PFSK-1 (cell line): ENCODE measurements at regions not wholly inside any gene's neighbourhood (a gene's known extent, or its start where the extent isn't known, plus 50 kb on each side); places are given as distances from the start of the nearest gene placed in this dataset.

Source experiments
- FOXP2 ChIP-seq: optimal IDR thresholded peaks from 2 replicates; pipeline ENCODE3; 2011; ENCODE audit warnings: borderline replicate concordance, control low read depth, inconsistent platforms; ENCODE audit not compliant: insufficient read depth; ENCODE audit errors: extremely low read length, extremely low read depth
- POLR2AphosphoS5 ChIP-seq: IDR thresholded peaks from 2 replicates; pipeline ENCODE4 v1.6.1; 2012; ENCODE audit warnings: low read depth, mild to moderate bottlenecking, control low read depth, low read length, moderate library complexity
- SIN3A ChIP-seq: IDR thresholded peaks from 2 replicates; pipeline ENCODE4 v1.6.1; 2012; ENCODE audit warnings: mild to moderate bottlenecking, low read length, moderate library complexity, borderline replicate concordance; ENCODE audit not compliant: insufficient read depth
- TF ChIP-seq, protein P1 (sequence below), 2 experiments: IDR thresholded peaks; 2 replicates each; pipeline versions ENCODE4 v1.6.1 to v1.8.0; 2011 to 2012; ENCODE audit warnings: low read depth in 2 of 2, low read length in 2 of 2, control low read depth in 1 of 2, inconsistent platforms in 1 of 2, mild to moderate bottlenecking in 1 of 2, moderate library complexity in 1 of 2; ENCODE audit not compliant: insufficient read depth in 1 of 2

DNA sequence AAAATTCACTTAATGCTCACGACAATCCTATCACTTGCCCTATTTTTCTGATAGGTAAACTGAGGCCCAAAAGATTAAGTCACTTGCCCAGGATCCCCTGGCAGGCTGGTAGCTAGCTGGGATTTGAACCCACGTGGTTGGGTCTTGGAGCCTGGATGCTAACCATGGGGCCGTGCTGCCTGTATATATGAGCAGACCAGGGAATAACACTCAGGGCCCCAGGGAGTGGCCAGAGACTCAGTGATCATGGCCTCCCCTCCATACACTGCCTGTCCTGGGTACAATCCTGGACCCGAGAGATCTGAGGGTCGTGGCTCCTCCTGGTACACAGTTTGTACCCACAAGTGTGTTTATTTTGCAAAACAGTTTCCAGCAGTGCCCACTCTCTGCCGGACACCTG is 116.9 kb upstream of the PTPN1 start:
- TF ChIP-seq, protein P1, sequence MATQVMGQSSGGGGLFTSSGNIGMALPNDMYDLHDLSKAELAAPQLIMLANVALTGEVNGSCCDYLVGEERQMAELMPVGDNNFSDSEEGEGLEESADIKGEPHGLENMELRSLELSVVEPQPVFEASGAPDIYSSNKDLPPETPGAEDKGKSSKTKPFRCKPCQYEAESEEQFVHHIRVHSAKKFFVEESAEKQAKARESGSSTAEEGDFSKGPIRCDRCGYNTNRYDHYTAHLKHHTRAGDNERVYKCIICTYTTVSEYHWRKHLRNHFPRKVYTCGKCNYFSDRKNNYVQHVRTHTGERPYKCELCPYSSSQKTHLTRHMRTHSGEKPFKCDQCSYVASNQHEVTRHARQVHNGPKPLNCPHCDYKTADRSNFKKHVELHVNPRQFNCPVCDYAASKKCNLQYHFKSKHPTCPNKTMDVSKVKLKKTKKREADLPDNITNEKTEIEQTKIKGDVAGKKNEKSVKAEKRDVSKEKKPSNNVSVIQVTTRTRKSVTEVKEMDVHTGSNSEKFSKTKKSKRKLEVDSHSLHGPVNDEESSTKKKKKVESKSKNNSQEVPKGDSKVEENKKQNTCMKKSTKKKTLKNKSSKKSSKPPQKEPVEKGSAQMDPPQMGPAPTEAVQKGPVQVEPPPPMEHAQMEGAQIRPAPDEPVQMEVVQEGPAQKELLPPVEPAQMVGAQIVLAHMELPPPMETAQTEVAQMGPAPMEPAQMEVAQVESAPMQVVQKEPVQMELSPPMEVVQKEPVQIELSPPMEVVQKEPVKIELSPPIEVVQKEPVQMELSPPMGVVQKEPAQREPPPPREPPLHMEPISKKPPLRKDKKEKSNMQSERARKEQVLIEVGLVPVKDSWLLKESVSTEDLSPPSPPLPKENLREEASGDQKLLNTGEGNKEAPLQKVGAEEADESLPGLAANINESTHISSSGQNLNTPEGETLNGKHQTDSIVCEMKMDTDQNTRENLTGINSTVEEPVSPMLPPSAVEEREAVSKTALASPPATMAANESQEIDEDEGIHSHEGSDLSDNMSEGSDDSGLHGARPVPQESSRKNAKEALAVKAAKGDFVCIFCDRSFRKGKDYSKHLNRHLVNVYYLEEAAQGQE (IDR thresholded peaks at IDR 0.05; ENCODE audit: insufficient read depth in 1 of 2, low read depth in 2 of 2, low read length in 2 of 2): no peak
- TF ChIP-seq POLR2AphosphoS5 (no peak), FOXP2 (no peak), SIN3A (no peak)
